KG1 (cell line): ENCODE measurements at regions not wholly inside any gene's neighbourhood (a gene's known extent, or its start where the extent isn't known, plus 50 kb on each side); places are given as distances from the start of the nearest gene placed in this dataset.

Source experiments
- DNase-seq: peaks from one replicate; lab custom pipeline; 2025; lab: John Stamatoyannopoulos, UW

GRCh38 chr1:84090447-84091245 is 53.4 kb upstream of the PRKACB start:
- no peak for DNase-seq

GRCh38 chr1:84089867-84090266 is 54.2 kb upstream of the PRKACB start:
- DNase-seq = no peak

GRCh38 chr1:84089465-84089864 is 54.6 kb upstream of the PRKACB start:
- DNase-seq = no peak

- DNase-seq = no peak
These were observed 57.5 kb upstream of the PRKACB start for GRCh38 chr1:84086616-84087015.

GRCh38 chr1:84086189-84086588 is 57.9 kb upstream of the PRKACB start:
- no peak for DNase-seq

- no peak for DNase-seq
These were observed 60.8 kb upstream of the PRKACB start for GRCh38 chr1:84083307-84083706.

GRCh38 chr1:84078842-84079202 is 65.2 kb upstream of the PRKACB start:
- DNase-seq = no peak

GRCh38 chr1:84078108-84078841 is 65.8 kb upstream of the PRKACB start:
- DNase-seq = no peak

GRCh38 chr1:84077476-84078107 is 66.5 kb upstream of the PRKACB start:
- DNase-seq = peak; percentile 75

- no peak for DNase-seq
These were observed 70.8 kb upstream of the PRKACB start for GRCh38 chr1:84073266-84073665.

- no peak for DNase-seq
These were observed 70.4 kb upstream of the TTLL7 start for GRCh38 chr1:84069236-84069845.

GRCh38 chr1:84062496-84062895 is 63.6 kb upstream of the TTLL7 start:
- no peak for DNase-seq

- DNase-seq = no peak
These were observed 62.4 kb upstream of the TTLL7 start for GRCh38 chr1:84061336-84061735.

- no peak for DNase-seq
These were observed 61.8 kb upstream of the TTLL7 start for GRCh38 chr1:84060781-84061180.

- DNase-seq = no peak
These were observed 49.9 kb upstream of the TTLL7 start for GRCh38 chr1:84048820-84049219.
